UCSD-AML1 (cell line): ENCODE measurements at regions not wholly inside any gene's neighbourhood (a gene's known extent, or its start where the extent isn't known, plus 50 kb on each side); places are given as distances from the start of the nearest gene placed in this dataset.

Source experiments
- DNase-seq: peaks from one replicate; lab custom pipeline; 2025; ENCODE audit not compliant: unreplicated experiment; lab: John Stamatoyannopoulos, UW

GRCh38 chr4:175125410-175126068, 207.4 kb downstream of the ADAM29 start:
- no peak for DNase-seq

DNA sequence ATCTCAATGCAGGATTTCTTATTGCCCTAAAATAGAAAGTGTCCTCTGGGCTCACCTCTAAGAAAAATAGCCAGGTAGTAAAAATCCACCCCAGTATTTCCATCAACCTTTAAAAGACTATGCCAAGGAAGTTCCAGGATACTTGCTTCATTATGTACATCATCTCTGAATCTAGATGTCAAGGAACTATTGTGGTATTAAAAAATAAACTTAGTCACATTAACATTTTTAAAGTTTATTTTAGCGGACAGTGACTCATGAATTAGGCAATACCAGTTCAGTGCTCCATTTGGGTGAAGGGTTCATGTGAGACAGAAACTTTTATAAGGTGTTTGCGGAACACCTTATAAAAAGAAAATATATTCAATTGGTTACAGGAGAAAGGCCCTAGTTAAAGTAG, 209.2 kb downstream of the ADAM29 start:
- no peak for DNase-seq

DNA sequence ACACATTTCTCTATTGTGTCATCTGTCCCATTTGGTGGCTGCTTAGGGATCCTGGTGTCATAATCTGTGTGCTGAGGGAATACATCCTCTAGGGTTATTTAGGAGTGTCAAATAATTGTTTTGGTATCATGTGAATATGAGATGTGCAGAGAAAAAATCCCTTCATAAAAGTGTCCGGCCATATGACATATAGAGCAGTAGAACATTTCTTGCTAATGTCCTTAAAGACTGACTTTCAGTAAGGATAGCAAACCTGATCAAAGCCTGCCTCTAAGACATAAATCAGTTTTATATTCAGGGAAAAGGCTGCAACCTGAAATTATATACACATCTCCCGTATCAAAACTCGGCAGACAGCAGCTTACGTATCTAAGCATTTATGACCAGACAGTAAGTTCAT, 211.6 kb downstream of the ADAM29 start:
- no peak for DNase-seq

DNA sequence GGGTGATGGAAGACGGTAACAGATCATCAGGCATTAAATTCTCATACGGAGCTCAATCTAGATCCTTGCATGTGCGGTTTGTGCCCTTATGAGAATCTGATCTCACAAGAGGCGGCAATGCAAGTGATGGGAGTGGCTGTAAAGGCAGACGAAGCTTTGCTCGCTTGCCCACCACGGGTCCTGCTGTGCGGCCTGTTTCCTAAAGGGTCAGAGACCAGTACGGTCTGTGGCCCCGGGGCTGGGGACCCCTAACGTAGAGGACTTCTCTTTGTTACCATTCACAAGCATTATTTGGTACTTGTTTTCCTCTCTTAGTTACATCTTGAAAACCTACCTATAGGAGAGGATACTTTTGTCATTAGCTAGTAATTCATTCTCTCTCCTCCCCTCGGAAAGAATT, 221.0 kb downstream of the ADAM29 start:
- no peak for DNase-seq

DNA sequence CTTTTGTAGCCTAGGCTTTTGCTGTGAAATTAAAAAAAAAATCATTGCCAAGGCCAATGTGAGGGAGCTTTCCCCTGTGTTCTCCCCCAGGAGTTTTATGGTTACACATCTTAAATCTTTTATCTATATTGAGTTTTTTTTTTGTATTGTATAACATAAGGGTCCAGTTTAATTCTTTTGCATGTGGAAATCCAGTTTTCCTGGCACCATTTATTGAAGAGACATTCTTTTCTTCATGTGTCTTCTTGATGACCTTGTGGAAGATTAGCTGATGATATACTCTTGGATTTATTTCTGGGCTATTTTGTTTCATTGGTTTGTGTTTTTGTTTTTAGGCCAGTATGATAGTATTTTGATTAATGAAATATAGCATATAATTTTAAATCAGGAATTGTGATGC, 225.0 kb downstream of the ADAM29 start:
- DNase-seq: no peak

DNA sequence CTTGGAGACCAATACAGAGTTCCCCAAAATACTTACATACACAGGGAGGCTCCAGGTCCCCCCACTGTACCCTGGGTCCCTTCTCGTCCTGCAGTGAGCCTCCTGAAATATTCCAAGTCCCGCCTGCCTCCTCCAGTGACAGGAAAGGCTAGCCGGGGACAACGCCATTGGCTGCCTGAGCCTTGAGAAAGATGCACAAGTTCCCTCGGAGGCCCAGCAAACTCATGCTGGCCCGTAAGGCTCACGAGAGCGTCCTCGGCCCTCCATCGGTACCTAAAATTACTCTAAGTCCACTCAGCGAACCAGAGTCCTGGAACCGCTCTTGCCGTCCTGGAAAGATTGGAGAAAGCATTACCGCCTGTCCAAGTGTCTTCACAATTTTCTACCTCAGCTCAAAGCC, 228.6 kb downstream of the ADAM29 start:
- no peak for DNase-seq

DNA sequence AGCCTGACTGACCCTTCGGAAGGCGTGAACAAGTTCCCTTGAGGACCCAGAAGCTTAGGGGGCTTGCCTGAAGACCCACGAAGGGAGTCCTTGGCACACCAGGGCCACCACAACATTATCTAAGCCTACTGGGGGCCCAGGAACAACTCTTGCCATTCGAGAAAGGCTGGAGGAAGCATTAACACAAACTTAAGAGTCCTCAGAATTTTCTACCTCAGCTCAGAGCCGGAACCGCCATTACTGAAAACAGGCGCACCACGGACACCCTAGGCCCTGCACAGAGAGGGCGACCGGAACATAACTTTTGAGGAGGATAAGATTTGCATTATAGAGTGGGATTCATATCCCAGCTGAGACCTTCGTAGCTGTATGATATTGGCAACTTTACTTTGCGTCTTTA, 229.1 kb downstream of the ADAM29 start:
- no peak for DNase-seq

GRCh38 chr4:175166020-175166419, 247.9 kb downstream of the ADAM29 start:
- no peak for DNase-seq

- no peak for DNase-seq
These were observed 258.6 kb downstream of the ADAM29 start for GRCh38 chr4:175176710-175177109.

DNA sequence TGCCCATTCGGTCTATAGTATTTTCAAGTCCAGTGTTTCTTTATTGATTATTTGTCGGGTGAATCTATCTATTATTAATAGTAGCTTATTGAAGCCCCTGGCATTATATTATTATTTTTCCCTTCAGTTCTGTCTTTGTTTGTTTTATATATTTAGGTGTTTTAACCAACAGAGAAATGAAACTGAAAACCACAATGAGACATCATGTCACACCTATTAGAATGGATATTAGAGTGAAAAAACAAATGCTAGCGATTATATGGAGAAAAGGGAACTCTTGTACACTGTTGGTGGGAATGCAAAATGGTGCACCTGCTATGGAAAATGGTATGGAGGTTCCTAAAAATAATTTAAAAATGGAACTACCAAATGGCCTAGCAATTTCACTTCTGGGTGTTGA, 272.5 kb downstream of the ADAM29 start:
- no peak for DNase-seq

DNA sequence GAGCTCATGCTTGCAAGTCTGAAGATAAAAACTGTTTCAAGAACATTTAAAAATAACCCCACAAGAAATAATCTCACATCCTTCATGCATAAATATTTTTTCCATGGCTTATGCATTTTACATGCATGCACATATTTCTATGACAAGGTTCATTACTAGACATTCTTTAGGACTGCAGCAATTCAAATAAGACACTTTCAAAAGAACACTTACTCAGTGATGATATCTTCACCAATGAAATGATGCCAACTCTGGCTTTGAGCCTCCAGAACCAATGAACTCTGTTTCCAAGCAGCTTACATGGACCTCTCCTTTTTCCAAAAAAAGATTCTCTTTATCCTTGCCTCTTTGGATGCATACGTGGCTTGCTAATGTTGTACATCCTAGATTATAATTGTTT, 279.9 kb downstream of the ADAM29 start:
- DNase-seq: no peak

GRCh38 chr4:175215208-175215607, 297.1 kb downstream of the ADAM29 start:
- DNase-seq: no peak

GRCh38 chr4:175215657-175216056, 297.5 kb downstream of the ADAM29 start:
- no peak for DNase-seq

GRCh38 chr4:175229154-175229553, 311.0 kb downstream of the ADAM29 start:
- no peak for DNase-seq

DNA sequence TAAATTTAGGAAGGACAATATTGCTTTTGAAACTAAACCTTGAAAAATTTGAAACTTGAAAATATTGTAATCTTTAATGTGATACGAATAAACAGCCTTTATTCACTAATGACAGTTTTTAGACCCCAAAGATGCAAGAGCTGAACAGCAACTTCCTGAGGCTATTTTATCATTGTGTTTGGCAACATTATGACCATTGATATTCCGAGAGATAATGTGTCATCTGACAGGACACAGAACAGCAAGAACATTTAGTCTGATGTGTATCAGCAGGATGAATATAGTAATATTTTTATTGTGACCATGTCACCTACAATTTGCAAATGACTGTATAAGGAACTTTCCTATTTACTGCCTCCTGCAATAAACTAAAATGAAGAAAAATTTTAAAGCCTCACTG, 316.0 kb downstream of the ADAM29 start:
- no peak for DNase-seq

DNA sequence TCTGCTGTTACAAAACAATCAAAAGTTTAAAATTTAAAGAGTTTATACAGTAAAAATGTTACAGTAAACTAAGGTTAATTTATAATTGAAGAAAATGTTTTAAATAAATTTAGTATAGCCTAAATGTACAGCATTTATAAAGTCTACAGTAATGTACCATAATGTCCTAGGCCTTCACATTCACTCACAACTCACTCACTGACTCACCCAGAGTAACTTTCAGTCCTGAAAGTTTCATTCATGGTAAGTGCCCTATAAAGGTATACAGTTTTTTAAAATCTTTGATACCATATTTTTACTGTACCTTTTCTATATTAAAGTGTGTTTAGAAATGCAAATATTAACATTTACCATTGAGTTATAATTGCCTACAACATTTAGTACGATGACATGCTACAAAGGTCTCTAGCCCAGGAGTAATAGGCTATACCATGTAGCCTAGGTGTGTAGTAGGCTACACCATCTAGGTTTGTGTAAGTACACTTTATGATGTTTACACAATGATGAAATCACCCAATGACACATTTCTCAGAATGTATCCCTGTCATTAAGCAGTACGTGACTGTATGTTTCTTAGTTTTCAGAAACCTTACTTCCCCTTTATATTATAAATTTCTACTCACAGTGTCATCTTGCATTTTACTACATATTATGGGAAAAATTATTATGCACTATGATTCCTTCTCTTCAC, 320.8 kb downstream of the ADAM29 start:
- DNase-seq: no peak

GRCh38 chr4:175246941-175247340, 328.8 kb downstream of the ADAM29 start:
- no peak for DNase-seq

- no peak for DNase-seq
These were observed 334.5 kb downstream of the ADAM29 start for GRCh38 chr4:175252642-175253041.

GRCh38 chr4:175253184-175253902, 335.2 kb downstream of the ADAM29 start:
- no peak for DNase-seq

DNA sequence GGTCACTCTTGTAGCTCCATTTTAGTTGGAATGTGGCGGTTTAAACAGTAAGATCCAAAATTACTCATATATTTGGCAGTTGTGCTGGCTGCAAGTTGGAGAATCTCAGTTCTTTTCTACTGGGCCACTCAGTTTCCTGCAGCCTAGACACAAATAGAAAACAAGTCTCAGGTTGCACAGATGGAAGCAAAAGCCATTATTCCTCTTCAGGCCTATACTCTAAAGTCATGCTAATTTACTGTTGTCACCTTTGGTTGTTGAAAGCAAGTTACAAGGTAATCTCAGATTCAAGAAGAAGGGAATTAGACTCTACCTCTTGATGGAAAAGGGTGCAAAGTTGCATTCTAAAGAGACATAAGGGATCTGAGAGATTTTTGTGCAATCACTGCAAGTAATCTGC, 345.4 kb downstream of the ADAM29 start:
- no peak for DNase-seq

GRCh38 chr4:175271010-175271630, 353.0 kb downstream of the ADAM29 start:
- no peak for DNase-seq
